CD4-positive, CD25-positive, alpha-beta regulatory T cell (primary cell): ENCODE measurements at regions not wholly inside any gene's neighbourhood (a gene's known extent, or its start where the extent isn't known, plus 50 kb on each side); places are given as distances from the start of the nearest gene placed in this dataset.

Source experiments
- ATAC-seq, 2 donors: fragments of 150-1000 bp; cut with Tn5 transposase; one replicate each; pipeline ENCODE4 v1.10.0; 2021; ENCODE audit warnings: low read depth in 2 of 2, moderate number of reproducible peaks in 2 of 2, moderate library complexity in 1 of 2
- DNase-seq, 3 donors: peaks; one replicate each; pipeline versions ENCODE4 v3.0.0 to v3.0.0-alpha.2; 2012 to 2022; ENCODE audit warnings: mixed read lengths in 1 of 3
- H3K27ac ChIP-seq: one replicate; pipeline ENCODE4 v1.7.0; 2013; ENCODE audit warnings: mild to moderate bottlenecking, low read length; ENCODE audit not compliant: insufficient read depth, poor library complexity, severe bottlenecking
- H3K27me3 ChIP-seq: one replicate; pipeline ENCODE4 v1.7.0; 2013; ENCODE audit warnings: low read length; ENCODE audit not compliant: control insufficient read depth, insufficient read depth
- H3K36me3 ChIP-seq: one replicate; pipeline ENCODE4 v1.7.0; 2013; ENCODE audit warnings: mild to moderate bottlenecking, low read length, moderate library complexity; ENCODE audit not compliant: control insufficient read depth, insufficient read depth
- H3K4me1 ChIP-seq: 2 replicates; pipeline ENCODE4 v1.7.0; 2013; ENCODE audit warnings: mild to moderate bottlenecking, low read length; ENCODE audit not compliant: insufficient read depth, control insufficient read depth, poor library complexity, severe bottlenecking
- H3K4me3 ChIP-seq: one replicate; pipeline ENCODE4 v1.7.0; 2013; ENCODE audit warnings: low read depth, mild to moderate bottlenecking, low read length, moderate library complexity
- H3K9me3 ChIP-seq, 2 experiments: 1 replicate in 1 of 2; 2 replicates in 1 of 2; pipeline ENCODE4 v1.7.0; 2013; ENCODE audit warnings: low read length in 2 of 2, mild to moderate bottlenecking in 1 of 2, moderate library complexity in 1 of 2; ENCODE audit not compliant: control insufficient read depth in 2 of 2
- H3K27ac Mint-ChIP-seq, 3 donors: one replicate each; pipeline ENCODE4 v1.8.0; 2020 to 2022; ENCODE audit warnings: mild to moderate bottlenecking in 3 of 3, mixed read lengths in 3 of 3, moderate library complexity in 2 of 3
- H3K27me3 Mint-ChIP-seq: one replicate; pipeline ENCODE4 v1.8.0; 2022; ENCODE audit warnings: mild to moderate bottlenecking, mixed read lengths
- H3K36me3 Mint-ChIP-seq: one replicate; pipeline ENCODE4 v1.8.0; 2020; ENCODE audit warnings: mixed read lengths
- H3K4me1 Mint-ChIP-seq, 4 donors: one replicate each; pipeline ENCODE4 v1.8.0; 2020 to 2022; ENCODE audit warnings: mixed read lengths in 4 of 4, mild to moderate bottlenecking in 1 of 4
- H3K4me3 Mint-ChIP-seq, 4 donors: one replicate each; pipeline ENCODE4 v1.8.0; 2020 to 2022; ENCODE audit warnings: mild to moderate bottlenecking in 4 of 4, mixed read lengths in 4 of 4, moderate library complexity in 3 of 4
- H3K9me3 Mint-ChIP-seq, 7 donors: one replicate each; pipeline ENCODE4 v1.8.0; 2020 to 2022; ENCODE audit warnings: mixed read lengths in 7 of 7, mild to moderate bottlenecking in 3 of 7, moderate library complexity in 2 of 7

GRCh38 chr16:89027281-89027680 is 50.3 kb upstream of the CBFA2T3 start:
- ATAC-seq (no peak), DNase-seq (no peak)
- Histone ChIP-seq H3K27ac (no peak overlapping the region), H3K4me1 (peaks cover 8% of the 10 kb centered on the region), H3K27me3 (peaks cover 6% of the 10 kb centered on the region), H3K36me3 (no peaks in the 10 kb centered on the region), H3K4me3 (no peak overlapping the region), H3K9me3 (peaks cover 7 to 11% of the 10 kb centered on the region in 2 experiments)
- H3K4me3 Mint-ChIP-seq, result no peak overlapping the region
- no peak overlapping the region for H3K27ac Mint-ChIP-seq
- H3K9me3 Mint-ChIP-seq, result peaks cover 2 to 18% (median 5%) of the 10 kb centered on the region in 7 donors
- peaks cover 12% of the 10 kb centered on the region for H3K27me3 Mint-ChIP-seq
- H3K4me1 Mint-ChIP-seq, result peaks cover 10 to 25% (median 15%) of the 10 kb centered on the region in 4 donors
- H3K36me3 Mint-ChIP-seq, result peaks cover 7% of the 10 kb centered on the region

DNA sequence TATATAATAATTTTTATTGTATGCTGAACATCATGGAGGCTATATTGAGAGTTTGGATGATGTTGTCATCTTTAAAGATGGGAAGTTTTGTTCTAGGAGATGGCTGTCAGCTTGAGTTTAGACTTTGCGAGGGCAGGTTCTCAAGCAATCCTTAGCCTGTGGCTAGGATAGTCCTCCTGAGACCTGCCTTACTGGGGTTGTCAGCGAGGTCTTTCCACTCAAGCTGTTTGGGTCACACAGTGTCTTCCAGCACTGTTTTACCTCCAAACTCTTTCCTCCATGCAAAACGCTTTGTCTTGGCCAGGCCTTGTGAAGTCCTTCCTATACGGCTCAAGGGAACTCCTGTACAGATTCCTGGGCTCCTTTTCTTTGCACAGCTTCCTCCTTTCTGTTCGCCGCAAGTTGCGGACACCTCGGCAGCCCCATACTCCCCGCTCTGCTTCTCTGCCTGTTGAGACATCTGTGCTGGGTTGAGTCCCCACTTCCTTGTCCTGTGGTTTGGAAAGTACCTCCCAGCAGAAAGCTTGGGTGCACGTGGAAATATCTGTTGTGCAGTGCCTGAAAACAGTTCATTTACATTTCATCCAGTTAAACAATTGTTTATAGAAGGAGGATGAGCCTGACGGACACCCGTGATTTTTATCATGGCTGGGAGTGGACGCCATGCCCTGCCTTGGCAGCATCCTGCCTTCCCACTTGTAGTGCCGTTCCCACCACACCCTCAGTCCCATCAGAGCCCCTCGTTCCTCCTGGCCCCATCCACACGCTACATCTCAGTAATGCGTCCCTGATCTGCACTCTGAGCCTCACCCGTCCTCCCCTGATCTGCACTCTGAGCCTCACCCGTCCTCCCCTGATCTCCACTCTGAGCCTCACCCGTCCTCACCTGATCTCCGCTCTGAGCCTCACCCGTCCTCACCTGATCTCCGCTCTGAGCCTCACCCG is 55.0 kb upstream of the CBFA2T3 start:
- H3K36me3 ChIP-seq, result no peaks in the 10 kb centered on the region
- H3K4me3 ChIP-seq, result peak overlapping the region; percentile 68
- peaks cover 6% of the 10 kb centered on the region for H3K27me3 ChIP-seq
- peaks cover 0 to 35% (median 18%) of the 10 kb centered on the region in 4 donors for H3K4me1 Mint-ChIP-seq
- H3K36me3 Mint-ChIP-seq, result no peaks in the 10 kb centered on the region
- H3K4me1 ChIP-seq, result peaks cover 17% of the 10 kb centered on the region
- H3K27ac ChIP-seq, result peak overlapping the region; percentile 24
- H3K9me3 Mint-ChIP-seq, result peaks cover 0 to 9% (median 0%) of the 10 kb centered on the region in 7 donors
- H3K4me3 Mint-ChIP-seq, result peak overlapping the region; percentile 0 to 76 (median 65)
- ATAC-seq, result peak; percentile 88 to 94
- H3K27me3 Mint-ChIP-seq, result peaks cover 9% of the 10 kb centered on the region
- peak overlapping the region; percentile 82 to 93 (median 87) for H3K27ac Mint-ChIP-seq
- DNase-seq, result peak; percentile 17 to 65 (median 54)
- H3K9me3 ChIP-seq, result no peaks in the 10 kb centered on the region

GRCh38 chr16:89033304-89033703 is 56.3 kb upstream of the CBFA2T3 start:
- no peak overlapping the region for H3K4me3 Mint-ChIP-seq
- H3K27me3 Mint-ChIP-seq, result peaks cover 14% of the 10 kb centered on the region
- Histone ChIP-seq H3K27me3 (no peaks in the 10 kb centered on the region), H3K27ac (no peak overlapping the region), H3K36me3 (no peaks in the 10 kb centered on the region), H3K4me1 (peaks cover 17% of the 10 kb centered on the region), H3K9me3 (no peaks in the 10 kb centered on the region), H3K4me3 (no peak overlapping the region)
- H3K9me3 Mint-ChIP-seq, result peaks cover 0 to 3% (median 0%) of the 10 kb centered on the region in 7 donors
- H3K4me1 Mint-ChIP-seq, result peaks cover 0 to 37% (median 18%) of the 10 kb centered on the region in 4 donors
- H3K36me3 Mint-ChIP-seq, result no peaks in the 10 kb centered on the region
- no peak overlapping the region for H3K27ac Mint-ChIP-seq
- DNase-seq, result no peak
- ATAC-seq, result no peak

DNA sequence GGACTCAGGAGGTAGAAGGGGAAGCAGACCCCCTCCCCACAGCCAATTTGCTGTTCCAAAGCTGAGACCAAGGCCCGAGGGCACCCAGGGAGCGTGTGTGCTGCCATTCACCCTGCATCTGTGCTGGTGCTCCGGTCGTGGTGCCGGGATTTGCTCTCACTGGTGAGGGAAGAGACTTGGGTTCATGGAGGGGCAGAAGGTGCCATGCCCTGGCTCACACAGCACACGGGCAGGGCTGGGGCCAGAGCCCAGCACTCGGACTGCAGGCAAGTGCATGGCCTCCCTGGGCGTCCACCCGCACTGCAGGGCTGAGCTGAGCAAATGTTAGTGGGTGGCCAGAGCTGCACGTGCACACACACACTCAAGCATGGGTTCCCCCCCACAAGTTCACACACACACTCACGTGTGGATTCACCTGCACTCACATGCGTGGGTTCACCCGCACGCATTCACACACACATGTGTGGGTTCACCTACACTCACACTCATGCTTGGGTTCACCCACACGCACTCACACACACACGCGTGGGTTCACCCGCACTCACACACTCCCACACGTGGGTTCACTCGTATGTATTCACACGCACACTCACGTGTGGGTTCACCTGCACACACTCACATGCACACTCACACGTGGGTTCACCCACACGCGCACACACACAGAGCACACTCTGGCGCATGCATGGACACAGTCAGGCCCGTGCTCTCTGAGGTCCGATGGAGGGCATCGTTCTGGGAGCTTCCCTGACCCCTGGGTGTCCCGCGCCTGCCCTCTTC is 57.0 kb upstream of the CBFA2T3 start:
- H3K36me3 Mint-ChIP-seq, result no peaks in the 10 kb centered on the region
- Histone ChIP-seq H3K9me3 (no peaks in the 10 kb centered on the region), H3K4me1 (peaks cover 17% of the 10 kb centered on the region), H3K4me3 (no peak overlapping the region), H3K36me3 (no peaks in the 10 kb centered on the region), H3K27ac (no peak overlapping the region), H3K27me3 (no peaks in the 10 kb centered on the region)
- DNase-seq, result no peak
- peaks cover 0 to 3% (median 0%) of the 10 kb centered on the region in 7 donors for H3K9me3 Mint-ChIP-seq
- H3K27me3 Mint-ChIP-seq, result peaks cover 14% of the 10 kb centered on the region
- H3K27ac Mint-ChIP-seq, result peak overlapping the region in 1 of 3 donors; percentile 14
- peaks cover 0 to 37% (median 18%) of the 10 kb centered on the region in 4 donors for H3K4me1 Mint-ChIP-seq
- no peak overlapping the region for H3K4me3 Mint-ChIP-seq
- ATAC-seq, result no peak

GRCh38 chr16:89034573-89034961 is 57.6 kb upstream of the CBFA2T3 start:
- Mint-ChIP-seq H3K36me3 (no peaks in the 10 kb centered on the region), H3K4me3 (no peak overlapping the region), H3K27ac (no peak overlapping the region), H3K9me3 (peaks cover 0 to 3% (median 0%) of the 10 kb centered on the region in 7 donors), H3K4me1 (peaks cover 0 to 37% (median 18%) of the 10 kb centered on the region in 4 donors), H3K27me3 (peaks cover 14% of the 10 kb centered on the region)
- Histone ChIP-seq H3K27ac (no peak overlapping the region), H3K4me1 (peaks cover 17% of the 10 kb centered on the region), H3K27me3 (no peaks in the 10 kb centered on the region), H3K4me3 (no peak overlapping the region), H3K9me3 (no peaks in the 10 kb centered on the region), H3K36me3 (no peaks in the 10 kb centered on the region)
- ATAC-seq (no peak), DNase-seq (no peak)

DNA sequence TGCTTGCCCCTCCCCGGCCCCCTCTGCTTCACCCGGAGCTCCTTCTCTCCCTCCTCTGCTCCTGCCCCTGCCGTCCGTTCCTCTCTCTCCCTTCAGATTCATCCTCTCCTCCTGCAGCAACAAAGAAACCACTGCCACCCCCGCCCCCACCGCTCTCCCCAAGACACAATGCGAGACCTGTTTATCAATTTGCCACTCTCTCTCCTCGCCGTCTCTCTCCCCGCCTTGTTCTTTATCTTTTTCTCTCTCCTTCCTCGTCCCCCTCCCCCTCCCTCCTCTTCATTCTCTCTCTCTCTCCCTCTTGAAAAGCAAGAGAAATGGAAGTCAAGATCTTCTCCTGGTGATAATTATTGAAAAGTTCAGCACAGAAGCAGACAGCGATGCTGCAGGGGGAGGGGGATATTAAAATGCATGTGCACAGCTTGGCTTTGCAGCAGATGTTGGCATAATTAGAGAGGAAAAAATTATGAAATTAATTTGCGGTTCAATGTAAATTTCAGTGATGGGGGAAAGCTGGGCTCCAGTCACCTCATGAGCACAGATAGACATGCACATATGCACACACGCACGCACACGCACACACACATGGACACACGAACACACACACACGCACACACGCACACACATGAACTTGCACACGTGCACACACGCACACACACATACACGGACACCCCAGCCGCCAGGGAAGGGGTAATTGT is 58.1 kb upstream of the CBFA2T3 start:
- H3K4me1 ChIP-seq, result peaks cover 17% of the 10 kb centered on the region
- H3K27ac ChIP-seq, result no peak overlapping the region
- no peaks in the 10 kb centered on the region for H3K36me3 ChIP-seq
- Mint-ChIP-seq H3K4me1 (peaks cover 0 to 37% (median 18%) of the 10 kb centered on the region in 4 donors), H3K27ac (peak overlapping the region in 1 of 3 donors; percentile 6), H3K9me3 (peaks cover 0 to 3% (median 0%) of the 10 kb centered on the region in 7 donors), H3K27me3 (peaks cover 14% of the 10 kb centered on the region), H3K36me3 (no peaks in the 10 kb centered on the region), H3K4me3 (peak overlapping the region in 1 of 4 donors; percentile 38)
- DNase-seq (no peak), ATAC-seq (no peak)
- no peak overlapping the region for H3K4me3 ChIP-seq
- no peaks in the 10 kb centered on the region for H3K9me3 ChIP-seq
- H3K27me3 ChIP-seq, result no peaks in the 10 kb centered on the region
